Adrenal gland (tissue), 5 donors: ENCODE measurements at regions not wholly inside any gene's neighbourhood (a gene's known extent, or its start where the extent isn't known, plus 50 kb on each side); places are given as distances from the start of the nearest gene placed in this dataset.

Experiments used
- CTCF ChIP-seq, 6 experiments: fragments of 450-650 bp in 4 of 6; fragments of 200-600 bp in 2 of 6; sonication (generic) in 1 of 6; IDR thresholded peaks; 1 replicate in 5 of 6; 2 replicates in 1 of 6; pipeline versions ENCODE4 v1.5.1 to v1.8.0; 2016 to 2021; ENCODE audit warnings: antibody characterized with exemption in 6 of 6, mild to moderate bottlenecking in 2 of 6, moderate library complexity in 1 of 6
- POLR2A ChIP-seq, 2 donors: fragments of 450-650 bp; IDR thresholded peaks; one replicate each; pipeline ENCODE4 v1.6.1; 2017; ENCODE audit warnings: antibody characterized with exemption in 2 of 2, mild to moderate bottlenecking in 2 of 2, moderate library complexity in 1 of 2
- donor health status: DM: no; HTN: no; CAD: no.

- TF ChIP-seq CTCF (IDR thresholded peaks at IDR 0.05) (no peak), POLR2A (IDR thresholded peaks at IDR 0.05) (no peak)
Measured at GRCh38 chr13:89943139-89943538, 1404.3 kb upstream of the MIR17HG start.
